Bronchial epithelial cell (primary cell): ENCODE measurements at regions not wholly inside any gene's neighbourhood (a gene's known extent, or its start where the extent isn't known, plus 50 kb on each side); places are given as distances from the start of the nearest gene placed in this dataset.

Source experiments
- DNase-seq: peaks from one replicate; pipeline ENCODE4 v3.0.0-alpha.2; 2010; ENCODE audit warnings: low read depth
- FAIRE-seq: peaks from 2 replicates; lab custom pipeline; 2011; peaks lifted over from hg19 to GRCh38; lab: Jason Lieb, UNC
- H3K27me3 ChIP-seq: 2 replicates; pipeline ENCODE4 v1.5.1; 2011; ENCODE audit warnings: low read length; ENCODE audit not compliant: control insufficient read depth, insufficient read depth
- H3K36me3 ChIP-seq: 2 replicates; pipeline ENCODE4 v1.5.1; 2011; ENCODE audit warnings: low read length; ENCODE audit not compliant: control insufficient read depth, insufficient read depth
- H3K4me3 ChIP-seq: 2 replicates; pipeline ENCODE4 v1.5.1; 2011; ENCODE audit warnings: mild to moderate bottlenecking, low read depth, low read length, control low read depth
- TF ChIP-seq, protein P1 (sequence below): IDR thresholded peaks from 2 replicates; pipeline ENCODE4 v1.5.1; 2011; ENCODE audit warnings: mild to moderate bottlenecking, moderate library complexity, low read length, control low read depth, inconsistent platforms; ENCODE audit not compliant: insufficient read depth, severe bottlenecking

DNA sequence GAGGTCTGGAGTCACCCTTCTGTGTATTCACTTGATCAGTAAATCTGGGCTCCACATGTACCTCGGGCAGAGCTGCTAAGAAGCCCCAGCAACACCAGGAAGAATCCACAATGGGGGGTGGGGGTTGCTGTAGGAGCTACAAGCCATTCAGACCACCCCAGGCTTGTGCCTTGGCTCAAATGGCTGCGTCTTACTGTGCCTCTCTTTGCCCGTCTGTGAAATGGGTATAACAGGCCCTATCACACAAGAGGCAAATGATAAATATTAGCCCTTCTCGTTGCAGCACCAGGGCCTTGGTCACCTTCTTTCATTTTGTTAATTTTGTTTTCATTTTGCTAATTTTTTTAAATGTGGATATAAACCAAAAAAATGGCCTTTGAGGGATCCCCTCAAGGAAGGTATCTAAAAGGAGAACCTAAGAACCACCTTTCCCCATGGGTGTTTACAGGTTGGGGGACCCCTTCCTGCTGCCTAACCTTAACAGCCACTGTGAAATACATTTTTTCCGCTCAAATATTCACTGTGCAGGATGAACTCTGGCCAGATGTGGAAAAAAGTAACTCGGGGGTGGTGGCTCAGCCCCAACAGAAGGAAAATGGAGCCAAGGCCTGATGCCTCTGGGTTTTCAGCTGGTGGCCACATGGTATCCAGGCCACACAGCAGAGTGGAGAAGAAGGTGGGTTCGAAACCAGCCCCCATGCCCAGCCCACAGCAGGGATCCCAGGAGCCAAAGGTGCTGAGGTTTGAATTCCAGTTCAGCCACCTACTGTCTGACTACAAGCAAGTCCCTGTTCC, 284.0 kb downstream of the MN1 start:
- Histone ChIP-seq H3K36me3 (no peaks in the 10 kb centered on the region), H3K27me3 (no peaks in the 10 kb centered on the region), H3K4me3 (no peak overlapping the region)
- DNase-seq (no peak), FAIRE-seq (no peak)
- TF ChIP-seq, protein P1, sequence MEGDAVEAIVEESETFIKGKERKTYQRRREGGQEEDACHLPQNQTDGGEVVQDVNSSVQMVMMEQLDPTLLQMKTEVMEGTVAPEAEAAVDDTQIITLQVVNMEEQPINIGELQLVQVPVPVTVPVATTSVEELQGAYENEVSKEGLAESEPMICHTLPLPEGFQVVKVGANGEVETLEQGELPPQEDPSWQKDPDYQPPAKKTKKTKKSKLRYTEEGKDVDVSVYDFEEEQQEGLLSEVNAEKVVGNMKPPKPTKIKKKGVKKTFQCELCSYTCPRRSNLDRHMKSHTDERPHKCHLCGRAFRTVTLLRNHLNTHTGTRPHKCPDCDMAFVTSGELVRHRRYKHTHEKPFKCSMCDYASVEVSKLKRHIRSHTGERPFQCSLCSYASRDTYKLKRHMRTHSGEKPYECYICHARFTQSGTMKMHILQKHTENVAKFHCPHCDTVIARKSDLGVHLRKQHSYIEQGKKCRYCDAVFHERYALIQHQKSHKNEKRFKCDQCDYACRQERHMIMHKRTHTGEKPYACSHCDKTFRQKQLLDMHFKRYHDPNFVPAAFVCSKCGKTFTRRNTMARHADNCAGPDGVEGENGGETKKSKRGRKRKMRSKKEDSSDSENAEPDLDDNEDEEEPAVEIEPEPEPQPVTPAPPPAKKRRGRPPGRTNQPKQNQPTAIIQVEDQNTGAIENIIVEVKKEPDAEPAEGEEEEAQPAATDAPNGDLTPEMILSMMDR: no peak

DNA sequence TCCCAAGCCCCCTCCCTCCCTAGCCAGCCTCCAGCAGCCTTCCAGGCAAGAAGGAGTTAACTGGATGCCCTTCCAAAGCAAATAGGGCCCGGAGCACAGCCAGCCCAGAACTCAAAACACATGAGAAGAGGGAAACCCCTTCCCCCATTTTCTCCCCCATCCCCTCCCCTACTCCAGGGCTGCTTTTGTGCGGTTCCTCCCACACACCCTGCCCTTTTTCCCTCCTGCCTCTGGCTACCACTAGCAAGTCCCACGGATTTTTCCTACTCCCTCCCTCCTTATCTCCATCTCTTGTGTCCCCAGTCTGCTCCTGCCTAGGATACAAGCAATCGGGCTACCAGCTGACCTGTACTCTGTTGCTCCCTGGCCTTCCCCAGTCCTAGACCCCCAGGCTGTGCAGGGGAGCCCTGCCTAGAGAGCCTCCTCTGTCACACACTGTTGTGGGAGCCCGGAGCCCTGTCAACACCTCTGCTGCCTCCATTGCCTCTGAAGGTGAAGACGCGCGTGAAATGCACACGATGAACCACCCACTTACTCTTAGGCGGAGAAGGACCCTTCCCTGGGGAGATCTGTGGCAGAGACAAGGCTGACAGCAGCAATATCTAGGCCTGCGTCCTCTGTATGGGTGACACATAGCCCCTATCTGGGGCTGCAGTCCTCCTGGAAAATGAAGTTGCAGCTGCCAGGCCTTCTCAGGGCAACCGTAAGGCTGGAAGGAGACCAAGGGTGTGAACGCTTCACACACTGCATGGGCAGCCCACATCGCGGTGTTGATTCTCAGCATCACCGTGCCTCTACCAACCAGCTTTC, 282.8 kb downstream of the MN1 start:
- TF ChIP-seq, protein P1: no peak
- H3K36me3 ChIP-seq: no peaks in the 10 kb centered on the region
- no peaks in the 10 kb centered on the region for H3K27me3 ChIP-seq
- no peak for FAIRE-seq
- no peak overlapping the region for H3K4me3 ChIP-seq
- DNase-seq: no peak

DNA sequence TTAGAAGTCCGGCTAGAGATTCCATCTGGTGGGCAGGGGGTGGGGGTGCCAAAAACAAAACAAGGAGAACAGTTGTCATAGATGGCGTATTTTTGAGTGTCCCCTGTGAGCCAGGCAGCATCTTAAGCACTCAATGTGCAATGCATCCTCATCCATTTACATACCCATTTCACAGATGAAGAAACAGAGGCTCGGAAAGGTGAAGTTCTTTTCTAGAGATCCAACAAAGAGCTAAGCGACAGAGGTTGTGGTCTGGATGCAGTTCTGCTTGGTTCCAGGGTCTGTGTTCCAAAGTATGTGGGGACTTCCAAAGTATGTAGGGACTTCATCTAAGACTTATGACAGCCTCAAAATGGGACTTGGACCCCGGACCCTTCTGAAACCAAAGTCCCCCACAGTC, 277.8 kb downstream of the MN1 start:
- H3K27me3 ChIP-seq: no peaks in the 10 kb centered on the region
- no peak overlapping the region for H3K4me3 ChIP-seq
- TF ChIP-seq, protein P1: no peak
- no peak for DNase-seq
- no peaks in the 10 kb centered on the region for H3K36me3 ChIP-seq
- no peak for FAIRE-seq

DNA sequence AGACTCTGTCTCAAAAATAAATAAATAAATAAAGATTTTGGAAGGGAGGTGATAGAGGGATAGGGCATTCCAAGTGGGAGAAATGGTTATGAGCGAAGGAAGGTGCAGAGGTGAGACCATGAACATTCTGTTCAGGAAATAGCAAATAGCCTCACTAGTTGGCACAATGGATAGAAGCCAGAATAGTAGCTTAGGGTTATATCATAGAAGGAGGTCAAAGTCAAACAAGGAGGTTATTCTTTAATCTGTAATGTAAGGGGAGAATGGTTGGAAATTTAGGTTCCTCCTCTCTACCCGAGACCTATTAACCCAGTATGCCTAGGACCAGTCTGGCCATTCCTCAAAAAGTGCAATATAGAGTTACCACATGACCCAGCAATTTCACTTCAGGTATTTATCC, 275.8 kb downstream of the MN1 start:
- Histone ChIP-seq H3K4me3 (no peak overlapping the region), H3K36me3 (no peaks in the 10 kb centered on the region), H3K27me3 (no peaks in the 10 kb centered on the region)
- TF ChIP-seq, protein P1: no peak
- DNase-seq (no peak), FAIRE-seq (no peak)

DNA sequence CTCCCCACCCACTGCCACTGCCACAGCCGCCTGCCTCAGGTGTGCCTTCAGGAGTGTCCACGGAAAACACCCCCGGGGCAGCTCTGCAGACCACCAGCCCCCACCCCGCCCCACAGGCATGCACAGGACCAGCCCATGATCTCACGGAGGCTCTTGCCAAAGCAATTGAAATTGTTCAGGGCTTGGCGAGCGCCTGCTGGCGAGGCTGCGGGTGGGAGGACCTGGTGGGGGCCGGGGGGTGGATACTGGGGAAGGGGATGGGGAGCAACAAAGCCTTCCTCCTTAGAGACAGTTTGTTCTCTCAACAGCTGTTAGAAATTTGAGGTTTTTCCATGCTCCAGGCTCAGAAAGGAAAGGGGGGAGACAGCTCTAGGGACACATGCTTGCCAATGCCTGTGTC, 274.7 kb downstream of the MN1 start:
- FAIRE-seq: no peak
- DNase-seq: no peak
- H3K4me3 ChIP-seq: no peak overlapping the region
- TF ChIP-seq, protein P1: no peak
- no peaks in the 10 kb centered on the region for H3K36me3 ChIP-seq
- H3K27me3 ChIP-seq: no peaks in the 10 kb centered on the region
